HG02678 (cell line): ENCODE measurements at regions not wholly inside any gene's neighbourhood (a gene's known extent, or its start where the extent isn't known, plus 50 kb on each side); places are given as distances from the start of the nearest gene placed in this dataset.

Experiments used
- ATAC-seq: cut with Tn5 transposase; IDR thresholded peaks from one replicate; pipeline ENCODE4 v1.9.1; 2021; ENCODE audit warnings: mild to moderate bottlenecking, moderate library complexity; ENCODE audit not compliant: unreplicated experiment

DNA sequence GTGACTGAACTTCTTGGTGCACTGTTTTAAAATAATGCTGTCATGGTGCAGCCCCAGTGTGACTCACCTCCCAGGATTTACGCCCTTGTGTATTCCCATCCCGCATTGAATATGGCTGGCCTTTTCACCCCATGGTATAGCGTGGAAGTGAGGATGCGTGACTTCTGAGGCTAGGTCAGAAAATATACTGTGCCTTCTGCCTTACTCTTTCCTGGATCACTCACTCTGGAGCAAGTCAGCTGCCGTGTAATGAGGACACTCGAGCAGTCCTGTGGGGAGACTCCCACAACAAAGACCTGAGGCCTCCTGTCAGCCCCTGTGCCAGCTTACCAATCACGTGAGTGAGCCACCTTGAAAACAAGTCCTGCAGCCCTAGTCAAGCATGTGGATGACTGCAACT lies 471.9 kb upstream of the KIRREL3 start:
- no peak for ATAC-seq

DNA sequence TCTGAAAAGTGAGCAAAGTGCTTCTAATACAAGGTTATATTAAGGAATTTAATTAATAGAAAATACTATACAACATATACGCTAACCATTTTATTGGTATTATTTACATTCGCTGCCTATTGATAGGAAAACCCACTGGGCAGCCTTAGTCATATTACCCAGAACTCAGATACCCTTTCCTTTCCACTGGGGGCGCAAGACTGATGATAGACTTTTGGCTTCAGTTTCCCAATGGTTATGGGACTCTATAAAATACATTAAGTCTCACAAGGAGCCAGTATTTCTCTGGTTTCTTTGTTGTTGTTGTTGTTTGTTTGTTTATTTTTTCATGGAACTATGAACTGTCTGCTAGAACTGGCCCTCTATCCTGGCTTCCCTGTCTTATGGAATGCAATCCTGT lies 471.1 kb upstream of the KIRREL3 start:
- no peak for ATAC-seq

DNA sequence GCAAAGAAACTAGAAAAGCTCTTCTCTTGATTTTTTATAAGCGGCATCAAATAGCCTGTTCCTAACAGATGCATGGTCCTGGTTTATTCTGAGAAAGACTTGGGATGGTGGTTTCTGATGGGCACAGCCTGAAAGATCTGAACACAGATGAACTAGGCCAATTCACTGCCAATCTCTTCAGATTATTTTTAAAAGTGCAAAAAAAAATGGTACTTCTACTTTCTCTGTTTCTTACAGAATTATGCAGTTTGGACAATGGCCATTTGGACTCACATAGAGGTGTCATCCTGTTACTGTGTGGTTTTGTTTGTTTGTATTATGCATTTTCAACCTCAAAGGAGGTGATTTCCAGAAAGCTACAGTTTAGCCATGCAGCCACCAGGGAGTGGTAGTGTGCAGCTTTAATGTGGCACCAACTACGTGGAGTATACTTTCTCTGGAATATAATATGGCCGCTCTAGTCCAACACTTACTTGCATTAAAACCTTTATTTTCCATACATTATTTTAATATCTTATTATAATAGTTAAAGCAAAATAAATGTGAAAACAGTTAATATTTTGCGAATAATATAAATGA lies 469.8 kb upstream of the KIRREL3 start:
- peak; percentile 70 for ATAC-seq

DNA sequence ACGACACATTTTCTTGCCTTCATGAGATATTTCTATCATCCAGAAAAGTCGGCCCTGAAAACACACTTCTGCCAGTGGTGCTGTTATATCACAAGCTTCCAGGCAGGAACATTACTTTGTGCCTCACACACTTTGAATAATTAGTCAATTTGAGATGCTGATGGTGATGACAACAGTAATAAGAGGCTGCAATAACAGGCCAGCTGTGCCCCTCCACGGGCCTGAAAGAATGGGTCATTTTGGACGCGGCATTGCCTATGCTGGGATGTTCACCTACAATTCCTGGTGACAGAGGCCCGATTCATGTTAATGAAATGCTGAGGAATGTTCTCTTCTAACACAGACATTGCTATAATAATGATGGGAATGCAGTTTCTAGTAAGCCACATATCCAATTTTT lies 463.8 kb upstream of the KIRREL3 start:
- ATAC-seq: no peak

DNA sequence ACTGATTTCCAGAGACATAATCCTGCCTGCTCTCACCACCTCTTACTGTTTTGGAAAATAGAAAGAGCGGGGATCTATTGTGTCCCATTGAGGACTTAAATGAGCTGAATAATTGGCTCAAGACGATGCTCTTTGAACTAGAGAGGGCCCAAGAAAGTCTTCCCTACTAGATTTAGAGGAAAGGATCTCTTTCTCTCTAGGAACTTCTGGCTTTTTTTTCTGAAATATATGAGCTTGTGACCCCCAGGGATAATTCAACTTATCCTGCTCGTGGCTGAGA lies 461.4 kb upstream of the KIRREL3 start:
- no peak for ATAC-seq

DNA sequence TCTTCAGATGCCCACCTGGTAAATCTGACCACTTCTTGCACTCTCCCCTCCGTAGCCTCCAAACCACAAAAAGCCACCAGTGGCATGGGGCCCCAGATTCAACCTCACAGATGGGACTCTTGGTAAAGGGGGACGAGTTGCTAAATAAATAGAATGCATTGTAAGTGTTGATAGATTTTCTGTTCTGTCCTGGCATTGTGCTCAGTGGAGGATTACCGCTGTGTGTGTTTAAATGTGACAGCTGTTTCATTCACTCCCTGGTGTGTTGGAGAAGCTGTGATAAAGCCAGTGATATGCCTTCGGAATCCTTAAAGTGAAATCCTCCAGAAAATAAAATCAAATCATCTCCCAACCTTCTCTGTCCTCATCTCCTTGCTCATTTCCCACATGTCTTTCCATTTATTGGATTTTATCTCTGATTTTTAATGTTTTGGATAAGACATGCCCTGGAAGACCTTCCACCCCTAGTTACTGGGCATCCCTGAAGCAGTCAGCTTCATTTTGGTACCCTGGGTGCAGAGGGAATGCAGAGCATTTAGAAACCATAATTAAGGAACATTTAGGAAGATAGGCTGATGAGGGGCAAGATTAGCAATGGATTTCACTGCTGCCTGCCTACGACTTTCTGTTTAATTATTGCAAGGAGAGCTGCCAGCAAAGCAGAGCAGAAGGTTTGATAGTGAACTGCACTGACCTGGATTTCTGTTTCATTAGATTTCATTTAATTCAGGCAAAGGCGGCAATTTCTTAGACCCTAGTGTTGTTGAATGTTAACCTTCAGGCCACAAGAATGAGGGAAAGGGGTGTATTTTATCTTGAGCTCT lies 460.9 kb upstream of the KIRREL3 start:
- no peak for ATAC-seq

DNA sequence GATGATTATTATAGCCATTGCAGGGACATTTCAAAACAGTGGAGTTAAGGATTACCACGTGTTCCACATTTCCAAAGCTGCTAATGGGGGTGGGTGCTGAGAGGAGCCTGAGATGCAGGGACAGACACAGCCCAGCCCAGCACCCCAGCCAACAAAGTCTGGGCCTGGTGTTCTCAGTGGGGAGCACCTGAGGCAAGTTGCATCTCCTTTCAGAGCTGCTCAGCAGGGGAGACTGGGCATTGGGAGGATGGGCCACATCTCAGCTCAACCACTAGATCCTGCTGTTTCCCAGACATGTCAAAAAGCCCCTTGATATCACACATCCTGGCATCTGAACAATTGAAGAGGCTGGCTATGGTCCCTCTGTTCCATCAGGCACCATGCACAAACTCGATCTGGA lies 458.0 kb upstream of the KIRREL3 start:
- ATAC-seq: no peak

DNA sequence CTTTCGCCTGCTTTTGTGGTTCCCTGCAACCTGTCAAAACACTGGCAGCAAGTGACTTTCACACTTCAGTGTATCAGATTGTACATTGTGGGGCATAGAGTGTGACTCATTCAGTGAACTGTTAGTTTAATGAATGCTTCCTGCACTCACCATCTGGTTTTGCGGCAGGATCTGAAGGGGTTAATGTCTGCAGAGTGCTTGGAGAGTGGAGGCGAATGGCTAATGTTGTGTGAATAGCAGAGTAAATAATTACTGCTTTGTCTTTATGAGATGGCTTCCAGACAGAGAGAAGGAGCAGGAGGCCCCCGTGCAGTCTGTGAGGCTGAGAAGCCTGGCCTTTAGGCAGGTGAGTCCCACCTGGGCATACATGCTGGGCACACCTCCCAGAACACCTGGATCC lies 454.3 kb upstream of the KIRREL3 start:
- no peak for ATAC-seq

DNA sequence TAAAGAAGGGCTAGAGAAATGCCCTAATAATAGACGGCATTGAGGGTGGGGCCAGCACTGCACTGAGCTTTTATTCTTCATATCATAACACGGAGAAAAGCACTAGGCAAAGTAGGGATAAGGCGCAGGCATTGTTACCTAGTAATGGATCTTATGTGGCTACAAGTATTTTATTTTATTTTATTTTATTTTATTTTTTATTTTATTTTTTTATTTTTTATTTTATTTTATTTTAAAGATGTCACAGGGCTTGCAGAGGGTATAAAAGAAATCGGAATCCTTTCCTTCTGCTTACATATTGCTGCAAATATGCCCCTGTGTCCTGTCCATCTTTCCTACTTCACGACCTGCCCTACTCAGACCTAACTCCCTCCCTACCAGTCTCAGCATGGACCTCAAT lies 452.0 kb upstream of the KIRREL3 start:
- no peak for ATAC-seq

DNA sequence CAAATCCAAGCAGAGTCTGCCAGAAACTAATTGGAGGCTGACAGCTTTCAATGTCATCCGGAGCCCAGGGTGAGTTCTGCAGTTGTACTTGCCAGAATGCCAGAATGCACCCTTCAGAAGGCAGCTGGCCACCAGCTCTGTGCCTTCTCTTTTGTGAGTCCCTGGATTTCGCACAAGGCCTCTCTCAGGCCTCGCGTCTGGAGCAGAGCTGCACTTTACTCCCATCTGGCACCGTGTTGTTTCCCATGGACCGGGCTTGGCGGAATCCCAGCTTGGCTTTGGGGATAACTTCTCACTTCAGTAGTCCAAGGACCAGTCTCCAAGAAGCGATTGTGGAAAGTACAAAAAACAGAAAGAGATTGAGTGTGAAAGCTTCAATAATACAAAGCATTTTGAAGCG lies 451.3 kb upstream of the KIRREL3 start:
- no peak for ATAC-seq

DNA sequence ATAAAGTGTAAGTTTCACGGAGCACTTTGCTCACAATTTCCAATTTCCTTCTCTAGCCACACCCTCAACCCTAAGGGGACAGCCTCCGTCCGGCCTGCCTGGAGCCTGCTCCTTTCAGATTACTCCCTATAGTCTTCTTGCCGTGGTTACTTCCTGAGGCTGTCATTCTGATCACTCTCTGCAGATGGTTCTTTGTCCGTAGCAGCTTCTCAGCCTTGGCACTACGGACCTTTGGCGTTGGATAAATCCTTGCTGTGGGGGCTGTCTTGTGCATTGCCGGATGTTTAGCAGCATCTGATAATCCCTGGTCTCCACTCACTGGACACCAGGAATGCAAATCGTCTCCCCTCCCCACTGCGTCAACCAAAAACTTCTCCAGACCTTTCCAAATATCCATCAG lies 447.5 kb upstream of the KIRREL3 start:
- ATAC-seq: no peak

DNA sequence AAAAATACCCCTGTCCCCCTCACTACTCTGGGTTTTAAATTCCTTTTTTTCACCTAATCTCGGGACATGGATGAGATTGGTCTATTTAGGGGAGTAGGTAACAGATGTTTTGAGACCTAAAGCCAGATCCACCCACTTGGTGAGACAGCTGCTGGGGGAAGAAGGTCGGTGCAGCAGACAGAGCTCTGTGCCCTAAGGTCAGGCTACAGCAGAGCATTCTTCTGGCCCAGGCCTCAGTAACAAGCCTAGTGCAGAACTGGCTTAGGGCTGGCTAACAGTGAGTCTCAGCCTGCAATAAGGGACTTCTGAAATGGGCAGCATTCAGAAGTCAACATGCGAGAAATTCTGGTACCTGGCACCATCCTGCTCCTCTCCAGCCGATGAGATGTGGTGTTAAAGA lies 444.9 kb upstream of the KIRREL3 start:
- no peak for ATAC-seq

DNA sequence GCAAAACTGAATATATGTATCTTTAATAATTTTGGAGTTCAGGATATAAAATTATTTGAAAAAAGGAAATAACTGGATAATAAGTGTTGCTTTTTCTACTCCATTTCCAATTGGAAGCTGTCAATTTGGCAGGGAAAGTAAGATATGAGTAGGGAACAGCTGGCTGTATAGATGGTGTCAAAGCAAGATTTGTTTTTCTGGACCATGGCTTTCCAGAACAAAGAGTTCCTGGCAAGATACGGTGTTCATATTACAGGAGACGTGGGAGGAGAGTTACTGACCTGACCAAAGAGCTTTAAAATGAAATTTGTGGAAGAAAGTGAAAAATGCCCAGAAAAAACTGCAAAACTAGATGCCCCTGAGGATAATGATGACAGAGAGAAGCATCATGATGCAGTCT lies 442.7 kb upstream of the KIRREL3 start:
- ATAC-seq: no peak

DNA sequence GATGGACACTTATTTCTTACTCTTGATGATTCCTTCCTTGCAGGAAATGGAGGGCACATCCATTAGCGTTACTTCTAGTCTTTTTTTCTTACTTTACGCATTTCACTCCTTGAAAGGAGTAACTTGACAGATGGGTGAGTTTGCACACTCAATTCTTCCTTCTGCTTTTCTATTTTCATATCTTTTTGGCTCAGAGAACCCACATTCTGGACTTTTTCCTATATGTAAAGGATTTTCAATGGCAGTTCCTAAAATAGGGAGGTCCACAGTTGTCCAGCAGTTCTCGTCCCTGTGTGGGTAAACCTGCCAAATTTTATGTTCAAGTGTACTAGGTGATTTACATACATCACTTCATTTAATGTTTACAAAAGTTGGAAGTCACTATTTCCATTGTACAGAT lies 440.0 kb upstream of the KIRREL3 start:
- no peak for ATAC-seq

DNA sequence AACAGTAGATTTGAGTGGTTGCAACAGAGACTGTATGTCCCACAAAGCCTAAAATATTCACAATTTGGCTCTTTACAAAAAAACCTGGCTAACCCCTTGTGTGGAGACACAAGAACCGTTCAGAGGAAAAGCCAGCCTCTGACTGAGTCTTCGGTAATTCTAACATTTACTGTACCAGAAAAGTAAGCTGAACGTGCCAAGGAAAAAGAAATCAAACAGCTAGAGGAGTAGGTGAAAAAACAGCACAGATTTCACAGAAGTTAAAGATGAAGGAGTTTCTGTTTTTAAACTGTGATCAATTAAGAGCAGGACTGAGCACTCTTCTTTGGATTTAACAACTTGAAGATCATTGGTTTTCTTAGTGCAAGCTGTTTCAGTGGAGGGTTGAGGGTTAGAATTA lies 424.7 kb upstream of the KIRREL3 start:
- no peak for ATAC-seq

DNA sequence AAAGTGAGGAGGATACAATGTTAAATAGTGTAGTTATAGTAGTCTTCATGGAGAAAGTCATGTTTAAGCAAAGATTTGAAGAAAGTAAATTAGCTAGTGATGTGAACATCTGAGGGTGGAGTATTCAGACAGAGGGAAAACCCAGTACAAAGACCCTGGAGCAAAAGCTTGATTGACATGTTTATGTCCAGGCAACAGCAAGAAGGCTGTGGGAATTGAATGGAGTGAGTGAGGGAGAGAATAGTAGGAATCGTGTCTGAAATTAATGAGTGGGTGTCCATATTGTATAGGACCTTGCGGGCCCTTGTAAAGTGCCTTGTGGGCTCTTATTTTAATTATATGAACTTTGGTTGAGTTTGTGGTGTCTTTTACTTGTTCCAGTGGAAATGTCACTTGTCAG lies 424.1 kb upstream of the KIRREL3 start:
- no peak for ATAC-seq

DNA sequence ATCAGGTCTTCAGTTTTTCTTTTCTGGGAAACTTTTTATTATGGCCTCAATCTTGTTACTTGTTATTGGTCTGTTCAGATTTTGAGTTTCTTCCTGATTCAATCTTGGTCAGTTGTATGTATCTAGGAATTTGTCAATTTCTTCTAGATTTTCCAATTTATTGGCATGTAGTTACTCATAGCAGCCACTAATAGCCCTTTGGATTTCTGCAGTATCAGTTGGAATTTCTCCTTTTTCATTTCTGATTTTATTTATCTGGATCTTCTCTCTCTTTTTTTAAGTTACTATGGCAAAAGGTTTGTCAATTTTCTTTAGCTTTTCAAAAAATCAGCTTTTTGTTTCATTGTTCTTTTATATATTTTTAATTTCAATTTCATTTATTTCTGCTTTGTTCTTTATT lies 419.6 kb upstream of the KIRREL3 start:
- no peak for ATAC-seq

DNA sequence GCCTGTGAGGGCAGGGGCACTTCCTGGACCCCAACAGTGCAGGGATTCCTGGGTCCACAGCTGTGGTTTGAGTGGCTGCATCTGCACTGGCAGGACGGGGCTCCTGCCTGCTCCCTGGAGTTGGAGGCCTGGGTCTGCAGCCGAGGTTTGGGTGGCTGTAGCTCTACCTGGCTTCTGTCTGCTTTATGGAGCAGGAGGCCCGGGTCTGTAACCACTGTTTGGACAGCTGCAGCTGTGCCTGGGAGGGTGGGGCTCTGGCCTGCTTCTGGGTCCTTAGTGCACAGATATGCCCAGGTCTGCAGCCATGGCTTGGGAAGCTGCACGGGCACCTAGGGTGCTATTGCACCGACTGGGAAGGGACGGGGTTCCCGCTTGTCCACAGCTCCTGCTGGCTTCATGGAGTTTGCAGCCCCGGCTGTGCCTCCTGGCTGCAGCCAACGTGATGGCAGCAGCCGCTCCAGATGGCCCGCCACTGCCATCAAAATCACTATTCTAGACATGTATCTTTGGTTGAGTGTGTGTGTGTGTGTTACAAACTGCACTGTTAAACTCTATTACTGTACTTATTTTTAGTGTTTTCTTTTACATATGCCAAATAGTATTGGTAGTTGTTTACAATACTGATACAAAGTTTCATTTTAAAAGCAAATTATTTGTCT lies 412.3 kb upstream of the KIRREL3 start:
- ATAC-seq: no peak

DNA sequence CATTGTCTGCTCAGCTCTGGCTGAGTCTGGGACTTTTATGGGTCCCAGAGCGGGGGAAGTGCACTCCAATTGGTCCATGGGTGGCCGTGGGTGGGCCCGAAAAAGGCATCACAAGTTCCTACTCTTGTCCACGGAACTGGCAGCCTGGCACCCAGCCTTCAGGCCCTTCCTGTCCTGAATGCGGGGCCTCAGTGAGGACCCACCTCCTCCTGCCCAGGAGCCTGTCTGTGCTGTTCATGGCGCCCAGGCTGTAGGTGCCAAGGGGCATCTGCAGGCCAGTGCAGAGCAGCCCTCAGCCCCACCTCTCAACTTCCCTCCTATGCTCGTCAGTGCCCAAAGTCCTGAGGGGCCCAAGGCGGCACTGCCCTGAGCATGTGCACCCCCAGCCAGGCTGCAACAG lies 411.7 kb upstream of the KIRREL3 start:
- no peak for ATAC-seq

DNA sequence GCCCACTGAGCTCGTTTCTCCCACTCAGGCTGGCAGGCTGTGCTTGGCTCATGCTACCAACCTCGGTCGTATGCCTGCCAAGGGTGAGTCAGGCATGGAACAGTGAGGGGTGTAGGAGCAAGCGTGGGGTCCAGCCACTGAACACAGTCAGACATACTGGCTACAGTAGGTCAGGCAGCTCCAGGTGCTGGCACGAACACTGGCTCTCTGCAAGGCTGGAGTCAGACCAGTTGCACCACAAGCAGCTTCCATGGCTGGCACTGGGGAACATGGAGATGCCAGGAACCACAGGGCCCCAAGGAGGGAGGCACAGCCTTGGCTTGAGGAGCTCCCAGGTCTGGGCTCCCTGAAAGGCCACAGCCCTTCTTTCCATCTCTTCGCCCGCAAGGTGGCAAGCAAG lies 410.7 kb upstream of the KIRREL3 start:
- ATAC-seq: no peak

DNA sequence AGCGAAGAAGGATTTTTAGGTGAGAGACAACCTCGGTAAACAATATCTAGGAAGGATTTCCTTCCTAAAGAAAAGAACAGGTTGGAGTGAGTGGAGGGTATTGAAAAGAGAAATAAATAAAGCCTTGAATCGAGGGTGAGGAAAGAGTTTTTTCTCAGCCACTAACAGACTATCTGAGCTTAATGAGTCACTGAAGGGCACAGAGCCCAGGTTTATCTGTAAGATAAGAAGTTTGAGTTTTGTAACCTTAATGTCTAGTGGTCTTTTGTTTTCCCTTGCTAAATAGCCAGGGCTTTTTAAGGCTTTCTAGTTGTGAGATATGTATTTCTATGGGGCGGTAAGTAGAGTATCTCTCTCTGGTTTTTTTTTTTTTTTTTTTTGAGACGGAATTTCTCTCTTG lies 394.5 kb upstream of the KIRREL3 start:
- no peak for ATAC-seq

DNA sequence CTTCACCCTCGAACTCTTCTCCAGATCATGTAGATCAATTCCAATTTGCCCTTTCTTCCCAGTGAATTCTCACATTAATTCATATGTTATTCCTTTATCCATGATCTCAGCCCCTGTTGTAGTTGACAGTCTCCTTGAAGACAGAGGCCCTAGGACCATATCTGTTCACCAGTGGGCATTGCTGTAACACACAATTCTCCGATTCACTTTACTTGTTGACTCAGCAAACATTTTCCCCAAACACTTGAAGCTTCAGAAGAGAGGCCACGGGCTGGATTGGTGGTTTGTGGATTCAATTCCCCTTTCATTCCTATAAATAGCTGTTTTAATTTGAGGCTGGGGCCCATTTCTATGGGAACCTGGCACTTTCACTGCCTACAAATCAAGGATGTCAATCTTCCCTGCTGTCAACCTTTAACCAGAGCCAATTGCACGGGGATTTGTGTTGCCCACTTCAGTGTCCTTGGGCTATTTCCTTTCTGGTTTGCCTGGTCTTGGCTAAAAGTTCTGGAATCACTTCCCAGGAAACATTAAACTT lies 393.0 kb upstream of the KIRREL3 start:
- ATAC-seq: no peak
